GM23338 (cell line): ENCODE measurements at regions not wholly inside any gene's neighbourhood (a gene's known extent, or its start where the extent isn't known, plus 50 kb on each side); places are given as distances from the start of the nearest gene placed in this dataset.

Experiments used
- ATAC-seq: fragments of 200-7000 bp; cut with Tn5 transposase; 3 replicates; pipeline ENCODE4 v1.9.1; 2020
- DNase-seq: peaks from one replicate; pipeline ENCODE4 v3.0.0-alpha.2; 2015; ENCODE audit warnings: low spot score
- H2AFZ ChIP-seq: fragments of 200-600 bp; sonication (generic); 2 replicates; pipeline ENCODE4 v1.8.0; 2016; ENCODE audit warnings: antibody characterized with exemption, mild to moderate bottlenecking, moderate library complexity
- H3F3A ChIP-seq: fragments of 200-600 bp; sonication (generic); replicated peaks from 2 replicates; pipeline ENCODE4 v1.8.0; 2017; ENCODE audit warnings: antibody characterized with exemption, mixed run types, low read depth
- H3K27ac ChIP-seq: fragments of 200-600 bp; sonication (generic); 2 replicates; pipeline ENCODE4 v1.6.1; 2016; ENCODE audit warnings: low read depth
- H3K27me3 ChIP-seq: fragments of 200-600 bp; sonication (generic); 2 replicates; pipeline ENCODE4 v1.8.0; 2016; ENCODE audit warnings: mild to moderate bottlenecking, mixed run types, moderate library complexity; ENCODE audit not compliant: insufficient read depth
- H3K36me3 ChIP-seq: fragments of 200-600 bp; sonication (generic); 2 replicates; pipeline ENCODE4 v1.8.0; 2016; ENCODE audit warnings: mild to moderate bottlenecking; ENCODE audit not compliant: insufficient read depth
- H3K4me1 ChIP-seq: fragments of 200-600 bp; sonication (generic); 2 replicates; pipeline ENCODE4 v1.8.0; 2016; ENCODE audit warnings: mild to moderate bottlenecking, moderate library complexity; ENCODE audit not compliant: insufficient read depth
- H3K4me2 ChIP-seq: fragments of 200-600 bp; sonication (generic); 2 replicates; pipeline ENCODE4 v1.7.1; 2017; ENCODE audit warnings: mixed run types
- H3K4me3 ChIP-seq: fragments of 200-600 bp; sonication (generic); 2 replicates; pipeline ENCODE4 v1.6.1; 2016; ENCODE audit warnings: mixed run types
- H3K79me2 ChIP-seq: fragments of 200-600 bp; sonication (generic); replicated peaks from 2 replicates; pipeline ENCODE4 v1.8.0; 2017; ENCODE audit warnings: mild to moderate bottlenecking; ENCODE audit not compliant: insufficient read depth
- H3K9me2 ChIP-seq: fragments of 200-600 bp; sonication (generic); 2 replicates; pipeline ENCODE4 v1.8.0; 2017; ENCODE audit not compliant: insufficient read depth
- H4K20me1 ChIP-seq: fragments of 200-600 bp; sonication (generic); replicated peaks from 2 replicates; pipeline ENCODE4 v1.8.0; 2017; ENCODE audit warnings: mild to moderate bottlenecking; ENCODE audit not compliant: insufficient read depth
- H3K27ac Mint-ChIP-seq: 2 replicates; pipeline ENCODE4 v1.8.0; 2020; ENCODE audit warnings: inconsistent platforms, mild to moderate bottlenecking, moderate library complexity, mixed read lengths
- H3K27me3 Mint-ChIP-seq: 3 replicates; pipeline ENCODE4 v1.8.0; 2022; ENCODE audit warnings: low read depth, mild to moderate bottlenecking, moderate library complexity, mixed read lengths, inconsistent platforms; ENCODE audit not compliant: insufficient read depth, poor library complexity
- H3K36me3 Mint-ChIP-seq: 3 replicates; pipeline ENCODE4 v1.8.0; 2021; ENCODE audit warnings: low read depth, mild to moderate bottlenecking, inconsistent platforms, moderate library complexity, mixed read lengths
- H3K4me1 Mint-ChIP-seq: 3 replicates; pipeline ENCODE4 v1.8.0; 2020; ENCODE audit warnings: mild to moderate bottlenecking, inconsistent platforms, mixed read lengths
- H3K4me3 Mint-ChIP-seq: 3 replicates; pipeline ENCODE4 v1.8.0; 2021; ENCODE audit warnings: moderate library complexity, mild to moderate bottlenecking, inconsistent platforms, mixed read lengths
- H3K9me3 Mint-ChIP-seq: 3 replicates; pipeline ENCODE4 v1.8.0; 2020; ENCODE audit warnings: moderate library complexity, mild to moderate bottlenecking, inconsistent platforms, mixed read lengths
- CREB1 ChIP-seq: fragments of 250-450 bp; sonication (Bioruptor Pico); IDR thresholded peaks from 2 replicates; pipeline ENCODE4 v1.5.0; 2020; ENCODE audit warnings: low read depth, mild to moderate bottlenecking, moderate library complexity
- EZH2 ChIP-seq: fragments of 200-600 bp; sonication (generic); IDR thresholded peaks from one replicate; pipeline ENCODE4 v1.8.0; 2017; ENCODE audit warnings: antibody characterized with exemption, mild to moderate bottlenecking, low read depth; ENCODE audit not compliant: unreplicated experiment
- EZH2phosphoT487 ChIP-seq: fragments of 200-600 bp; sonication (generic); IDR thresholded peaks from one replicate; pipeline ENCODE4 v1.8.1; 2018; ENCODE audit warnings: antibody characterized with exemption; ENCODE audit not compliant: unreplicated experiment
- JUNB ChIP-seq: IDR thresholded peaks from one replicate; pipeline ENCODE4 v1.6.1; 2016; ENCODE audit warnings: antibody characterized with exemption; ENCODE audit not compliant: unreplicated experiment
- NANOG ChIP-seq: IDR thresholded peaks from 2 replicates; pipeline ENCODE4 v1.6.1; 2016; ENCODE audit warnings: antibody characterized with exemption, borderline replicate concordance
- POLR2AphosphoS5 ChIP-seq: IDR thresholded peaks from 2 replicates; pipeline ENCODE4 v1.6.1; 2016; ENCODE audit warnings: antibody characterized with exemption, low read depth
- STAT1 ChIP-seq: IDR thresholded peaks from one replicate; pipeline ENCODE4 v1.6.1; 2016; ENCODE audit warnings: antibody characterized with exemption; ENCODE audit not compliant: unreplicated experiment
- ZNF114 ChIP-seq: fragments of 250-450 bp; sonication (Bioruptor Pico); IDR thresholded peaks from 2 replicates; pipeline ENCODE4 v1.5.0; 2020; ENCODE audit warnings: mild to moderate bottlenecking, moderate library complexity
- ZNF331 ChIP-seq: fragments of 250-450 bp; sonication (Bioruptor Pico); IDR thresholded peaks from 2 replicates; pipeline ENCODE4 v1.5.0; 2020; ENCODE audit warnings: low read depth, mild to moderate bottlenecking, moderate library complexity
- TF ChIP-seq, protein P1 (sequence below): fragments of 250-450 bp; sonication (Bioruptor Pico); IDR thresholded peaks from 2 replicates; pipeline ENCODE4 v1.5.0; 2020; ENCODE audit warnings: mild to moderate bottlenecking, moderate library complexity
- TF ChIP-seq, protein P2 (sequence below): IDR thresholded peaks from one replicate; pipeline ENCODE4 v1.6.1; 2018; ENCODE audit warnings: antibody characterized with exemption; ENCODE audit not compliant: unreplicated experiment
- TF ChIP-seq, protein P3 (sequence below): IDR thresholded peaks from 2 replicates; pipeline ENCODE4 v1.6.1; 2016; ENCODE audit warnings: antibody characterized with exemption
- TF ChIP-seq, protein P4 (sequence below), 2 experiments: fragments of 200-600 bp in 1 of 2; sonication (generic) in 1 of 2; conservative IDR thresholded peaks; 2 replicates each; pipeline versions ENCODE4 v1.5.1 to v1.6.1; 2016 to 2017; ENCODE audit warnings: antibody characterized with exemption in 2 of 2, low read depth in 2 of 2, mild to moderate bottlenecking in 2 of 2, moderate library complexity in 1 of 2

DNA sequence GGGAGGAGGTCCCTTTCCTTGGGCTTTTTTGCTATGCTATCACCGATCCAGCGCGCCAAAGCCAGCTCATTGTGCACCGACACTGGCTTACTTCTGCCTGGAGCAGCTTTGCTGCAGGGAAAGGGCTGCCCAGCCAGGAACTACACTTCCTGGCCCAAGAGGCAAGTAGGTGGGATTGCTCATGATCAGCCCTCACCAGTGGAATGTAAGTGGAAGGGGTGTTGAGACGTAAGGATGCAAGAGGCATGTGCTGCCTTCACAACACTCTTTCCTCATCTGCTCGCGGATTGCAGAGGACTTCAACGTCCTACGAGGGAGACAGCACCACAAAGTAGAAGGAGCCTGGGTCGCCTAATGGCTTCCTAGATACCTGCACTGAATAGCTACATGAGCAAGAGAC lies 104.3 kb upstream of the FOXF1 start:
- no peak overlapping the region for H3K27ac Mint-ChIP-seq
- TF ChIP-seq CREB1 (CRISPR knock-in tag), result no peak
- no peak for TF ChIP-seq POLR2AphosphoS5
- TF ChIP-seq NANOG, result no peak
- TF ChIP-seq STAT1, result no peak
- TF ChIP-seq EZH2phosphoT487, result no peak
- TF ChIP-seq ZNF331 (CRISPR knock-in tag), result no peak
- no peak for TF ChIP-seq JUNB
- TF ChIP-seq, protein P1, sequence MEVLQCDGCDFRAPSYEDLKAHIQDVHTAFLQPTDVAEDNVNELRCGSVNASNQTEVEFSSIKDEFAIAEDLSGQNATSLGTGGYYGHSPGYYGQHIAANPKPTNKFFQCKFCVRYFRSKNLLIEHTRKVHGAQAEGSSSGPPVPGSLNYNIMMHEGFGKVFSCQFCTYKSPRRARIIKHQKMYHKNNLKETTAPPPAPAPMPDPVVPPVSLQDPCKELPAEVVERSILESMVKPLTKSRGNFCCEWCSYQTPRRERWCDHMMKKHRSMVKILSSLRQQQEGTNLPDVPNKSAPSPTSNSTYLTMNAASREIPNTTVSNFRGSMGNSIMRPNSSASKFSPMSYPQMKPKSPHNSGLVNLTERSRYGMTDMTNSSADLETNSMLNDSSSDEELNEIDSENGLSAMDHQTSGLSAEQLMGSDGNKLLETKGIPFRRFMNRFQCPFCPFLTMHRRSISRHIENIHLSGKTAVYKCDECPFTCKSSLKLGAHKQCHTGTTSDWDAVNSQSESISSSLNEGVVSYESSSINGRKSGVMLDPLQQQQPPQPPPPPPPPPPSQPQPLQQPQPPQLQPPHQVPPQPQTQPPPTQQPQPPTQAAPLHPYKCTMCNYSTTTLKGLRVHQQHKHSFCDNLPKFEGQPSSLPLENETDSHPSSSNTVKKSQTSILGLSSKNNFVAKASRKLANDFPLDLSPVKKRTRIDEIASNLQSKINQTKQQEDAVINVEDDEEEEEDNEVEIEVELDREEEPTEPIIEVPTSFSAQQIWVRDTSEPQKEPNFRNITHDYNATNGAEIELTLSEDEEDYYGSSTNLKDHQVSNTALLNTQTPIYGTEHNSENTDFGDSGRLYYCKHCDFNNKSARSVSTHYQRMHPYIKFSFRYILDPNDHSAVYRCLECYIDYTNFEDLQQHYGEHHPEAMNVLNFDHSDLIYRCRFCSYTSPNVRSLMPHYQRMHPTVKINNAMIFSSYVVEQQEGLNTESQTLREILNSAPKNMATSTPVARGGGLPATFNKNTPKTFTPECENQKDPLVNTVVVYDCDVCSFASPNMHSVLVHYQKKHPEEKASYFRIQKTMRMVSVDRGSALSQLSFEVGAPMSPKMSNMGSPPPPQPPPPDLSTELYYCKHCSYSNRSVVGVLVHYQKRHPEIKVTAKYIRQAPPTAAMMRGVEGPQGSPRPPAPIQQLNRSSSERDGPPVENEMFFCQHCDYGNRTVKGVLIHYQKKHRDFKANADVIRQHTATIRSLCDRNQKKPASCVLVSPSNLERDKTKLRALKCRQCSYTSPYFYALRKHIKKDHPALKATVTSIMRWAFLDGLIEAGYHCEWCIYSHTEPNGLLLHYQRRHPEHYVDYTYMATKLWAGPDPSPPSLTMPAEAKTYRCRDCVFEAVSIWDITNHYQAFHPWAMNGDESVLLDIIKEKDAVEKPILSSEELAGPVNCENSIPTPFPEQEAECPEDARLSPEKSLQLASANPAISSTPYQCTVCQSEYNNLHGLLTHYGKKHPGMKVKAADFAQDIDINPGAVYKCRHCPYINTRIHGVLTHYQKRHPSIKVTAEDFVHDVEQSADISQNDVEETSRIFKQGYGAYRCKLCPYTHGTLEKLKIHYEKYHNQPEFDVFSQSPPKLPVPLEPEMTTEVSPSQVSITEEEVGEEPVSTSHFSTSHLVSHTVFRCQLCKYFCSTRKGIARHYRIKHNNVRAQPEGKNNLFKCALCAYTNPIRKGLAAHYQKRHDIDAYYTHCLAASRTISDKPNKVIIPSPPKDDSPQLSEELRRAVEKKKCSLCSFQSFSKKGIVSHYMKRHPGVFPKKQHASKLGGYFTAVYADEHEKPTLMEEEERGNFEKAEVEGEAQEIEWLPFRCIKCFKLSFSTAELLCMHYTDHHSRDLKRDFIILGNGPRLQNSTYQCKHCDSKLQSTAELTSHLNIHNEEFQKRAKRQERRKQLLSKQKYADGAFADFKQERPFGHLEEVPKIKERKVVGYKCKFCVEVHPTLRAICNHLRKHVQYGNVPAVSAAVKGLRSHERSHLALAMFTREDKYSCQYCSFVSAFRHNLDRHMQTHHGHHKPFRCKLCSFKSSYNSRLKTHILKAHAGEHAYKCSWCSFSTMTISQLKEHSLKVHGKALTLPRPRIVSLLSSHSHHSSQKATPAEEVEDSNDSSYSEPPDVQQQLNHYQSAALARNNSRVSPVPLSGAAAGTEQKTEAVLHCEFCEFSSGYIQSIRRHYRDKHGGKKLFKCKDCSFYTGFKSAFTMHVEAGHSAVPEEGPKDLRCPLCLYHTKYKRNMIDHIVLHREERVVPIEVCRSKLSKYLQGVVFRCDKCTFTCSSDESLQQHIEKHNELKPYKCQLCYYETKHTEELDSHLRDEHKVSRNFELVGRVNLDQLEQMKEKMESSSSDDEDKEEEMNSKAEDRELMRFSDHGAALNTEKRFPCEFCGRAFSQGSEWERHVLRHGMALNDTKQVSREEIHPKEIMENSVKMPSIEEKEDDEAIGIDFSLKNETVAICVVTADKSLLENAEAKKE (CRISPR knock-in tag), result no peak
- TF ChIP-seq, protein P2, sequence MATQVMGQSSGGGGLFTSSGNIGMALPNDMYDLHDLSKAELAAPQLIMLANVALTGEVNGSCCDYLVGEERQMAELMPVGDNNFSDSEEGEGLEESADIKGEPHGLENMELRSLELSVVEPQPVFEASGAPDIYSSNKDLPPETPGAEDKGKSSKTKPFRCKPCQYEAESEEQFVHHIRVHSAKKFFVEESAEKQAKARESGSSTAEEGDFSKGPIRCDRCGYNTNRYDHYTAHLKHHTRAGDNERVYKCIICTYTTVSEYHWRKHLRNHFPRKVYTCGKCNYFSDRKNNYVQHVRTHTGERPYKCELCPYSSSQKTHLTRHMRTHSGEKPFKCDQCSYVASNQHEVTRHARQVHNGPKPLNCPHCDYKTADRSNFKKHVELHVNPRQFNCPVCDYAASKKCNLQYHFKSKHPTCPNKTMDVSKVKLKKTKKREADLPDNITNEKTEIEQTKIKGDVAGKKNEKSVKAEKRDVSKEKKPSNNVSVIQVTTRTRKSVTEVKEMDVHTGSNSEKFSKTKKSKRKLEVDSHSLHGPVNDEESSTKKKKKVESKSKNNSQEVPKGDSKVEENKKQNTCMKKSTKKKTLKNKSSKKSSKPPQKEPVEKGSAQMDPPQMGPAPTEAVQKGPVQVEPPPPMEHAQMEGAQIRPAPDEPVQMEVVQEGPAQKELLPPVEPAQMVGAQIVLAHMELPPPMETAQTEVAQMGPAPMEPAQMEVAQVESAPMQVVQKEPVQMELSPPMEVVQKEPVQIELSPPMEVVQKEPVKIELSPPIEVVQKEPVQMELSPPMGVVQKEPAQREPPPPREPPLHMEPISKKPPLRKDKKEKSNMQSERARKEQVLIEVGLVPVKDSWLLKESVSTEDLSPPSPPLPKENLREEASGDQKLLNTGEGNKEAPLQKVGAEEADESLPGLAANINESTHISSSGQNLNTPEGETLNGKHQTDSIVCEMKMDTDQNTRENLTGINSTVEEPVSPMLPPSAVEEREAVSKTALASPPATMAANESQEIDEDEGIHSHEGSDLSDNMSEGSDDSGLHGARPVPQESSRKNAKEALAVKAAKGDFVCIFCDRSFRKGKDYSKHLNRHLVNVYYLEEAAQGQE, result no peak
- TF ChIP-seq, protein P3, sequence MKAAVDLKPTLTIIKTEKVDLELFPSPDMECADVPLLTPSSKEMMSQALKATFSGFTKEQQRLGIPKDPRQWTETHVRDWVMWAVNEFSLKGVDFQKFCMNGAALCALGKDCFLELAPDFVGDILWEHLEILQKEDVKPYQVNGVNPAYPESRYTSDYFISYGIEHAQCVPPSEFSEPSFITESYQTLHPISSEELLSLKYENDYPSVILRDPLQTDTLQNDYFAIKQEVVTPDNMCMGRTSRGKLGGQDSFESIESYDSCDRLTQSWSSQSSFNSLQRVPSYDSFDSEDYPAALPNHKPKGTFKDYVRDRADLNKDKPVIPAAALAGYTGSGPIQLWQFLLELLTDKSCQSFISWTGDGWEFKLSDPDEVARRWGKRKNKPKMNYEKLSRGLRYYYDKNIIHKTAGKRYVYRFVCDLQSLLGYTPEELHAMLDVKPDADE, result no peak
- no peak for TF ChIP-seq EZH2
- TF ChIP-seq ZNF114 (CRISPR knock-in tag), result no peak
- TF ChIP-seq, protein P4, sequence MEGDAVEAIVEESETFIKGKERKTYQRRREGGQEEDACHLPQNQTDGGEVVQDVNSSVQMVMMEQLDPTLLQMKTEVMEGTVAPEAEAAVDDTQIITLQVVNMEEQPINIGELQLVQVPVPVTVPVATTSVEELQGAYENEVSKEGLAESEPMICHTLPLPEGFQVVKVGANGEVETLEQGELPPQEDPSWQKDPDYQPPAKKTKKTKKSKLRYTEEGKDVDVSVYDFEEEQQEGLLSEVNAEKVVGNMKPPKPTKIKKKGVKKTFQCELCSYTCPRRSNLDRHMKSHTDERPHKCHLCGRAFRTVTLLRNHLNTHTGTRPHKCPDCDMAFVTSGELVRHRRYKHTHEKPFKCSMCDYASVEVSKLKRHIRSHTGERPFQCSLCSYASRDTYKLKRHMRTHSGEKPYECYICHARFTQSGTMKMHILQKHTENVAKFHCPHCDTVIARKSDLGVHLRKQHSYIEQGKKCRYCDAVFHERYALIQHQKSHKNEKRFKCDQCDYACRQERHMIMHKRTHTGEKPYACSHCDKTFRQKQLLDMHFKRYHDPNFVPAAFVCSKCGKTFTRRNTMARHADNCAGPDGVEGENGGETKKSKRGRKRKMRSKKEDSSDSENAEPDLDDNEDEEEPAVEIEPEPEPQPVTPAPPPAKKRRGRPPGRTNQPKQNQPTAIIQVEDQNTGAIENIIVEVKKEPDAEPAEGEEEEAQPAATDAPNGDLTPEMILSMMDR (conservative IDR thresholded peaks at IDR 0.05; ENCODE audit: low read depth in 2 of 2), result no peak
- H3K4me3 Mint-ChIP-seq, result no peak overlapping the region
- Histone ChIP-seq H3K36me3 (no peaks in the 10 kb centered on the region), H3K4me3 (no peak overlapping the region), H3K27me3 (no peaks in the 10 kb centered on the region), H3K9me2 (no peaks in the 10 kb centered on the region; the same call in 1 of the 2 replicates), H3K4me2 (no peak overlapping the region), H3K79me2 (no peaks in the 10 kb centered on the region), H3K4me1 (no peaks in the 10 kb centered on the region), H2AFZ (no peak overlapping the region), H3K27ac (no peak overlapping the region), H4K20me1 (no peaks in the 10 kb centered on the region), H3F3A (no peaks in the 10 kb centered on the region)
- DNase-seq (no peak), ATAC-seq (no peak)
- peaks cover 7% of the 10 kb centered on the region for H3K27me3 Mint-ChIP-seq
- peaks cover 5% of the 10 kb centered on the region; the same call in 1 of the 3 replicates for H3K9me3 Mint-ChIP-seq
- H3K4me1 Mint-ChIP-seq, result peaks cover 27% of the 10 kb centered on the region
- no peaks in the 10 kb centered on the region; the same call in 2 of the 3 replicates for H3K36me3 Mint-ChIP-seq
